PC-3 (cell line): ENCODE measurements at regions not wholly inside any gene's neighbourhood (a gene's known extent, or its start where the extent isn't known, plus 50 kb on each side); places are given as distances from the start of the nearest gene placed in this dataset.

Source experiments
- ATAC-seq: fragments of 200-7000 bp; cut with Tn5 transposase; 2 replicates; pipeline ENCODE4 v1.9.1; 2020; ENCODE audit warnings: mild to moderate bottlenecking, moderate library complexity
- BruUV-seq: library from RNA; stranded (reverse); fragments of 400-500 nt; replicated peaks from 2 replicates; lab custom pipeline; 2021; lab: Mats Ljungman, UMichigan
- CTCF ChIA-PET: fragments of 300-600 bp; sonication (Branson Sonifier 250); formaldehyde crosslinking; loops from one replicate; lab custom pipeline; 2022; ENCODE audit warnings: antibody characterized with exemption; lab: Charles Lee
- POLR2A ChIA-PET: fragments of 300-600 bp; sonication (Branson Sonifier 250); formaldehyde crosslinking; loops from one replicate; lab custom pipeline; 2022; ENCODE audit warnings: antibody characterized with exemption; ENCODE audit not compliant: unreplicated experiment; lab: Charles Lee
- DNase-seq: peaks from one replicate; pipeline ENCODE4 v3.0.0-alpha.2; 2015
- H2AFZ ChIP-seq: fragments of 300-600 bp; sonication (generic); 2 replicates; pipeline ENCODE4 v1.6.0; 2016; ENCODE audit warnings: antibody characterized with exemption, low read length
- H3F3A ChIP-seq: fragments of 300-600 bp; sonication (generic); one replicate; pipeline ENCODE4 v1.6.0; 2017; ENCODE audit warnings: antibody characterized with exemption, low read length, control low read depth, mild to moderate bottlenecking; ENCODE audit not compliant: unreplicated experiment
- H3K27ac ChIP-seq: fragments of 300-600 bp; sonication (generic); 2 replicates; pipeline ENCODE4 v1.5.1; 2016; ENCODE audit warnings: mild to moderate bottlenecking, low read length
- H3K27me3 ChIP-seq: fragments of 300-600 bp; sonication (generic); 2 replicates; pipeline ENCODE4 v1.6.1; 2016; ENCODE audit warnings: low read length, mixed read lengths
- H3K36me3 ChIP-seq: fragments of 300-600 bp; sonication (generic); 2 replicates; pipeline ENCODE4 v1.6.1; 2016; ENCODE audit warnings: low read depth, mixed run types, low read length, mixed read lengths
- H3K4me1 ChIP-seq: fragments of 300-600 bp; sonication (generic); 2 replicates; pipeline ENCODE4 v1.5.1; 2016; ENCODE audit warnings: low read length; ENCODE audit not compliant: insufficient read depth
- H3K4me2 ChIP-seq: fragments of 300-600 bp; sonication (generic); 2 replicates; pipeline ENCODE4 v1.6.0; 2016; ENCODE audit warnings: low read length
- H3K4me3 ChIP-seq: fragments of 300-600 bp; sonication (generic); 2 replicates; pipeline ENCODE4 v1.5.1; 2016; ENCODE audit warnings: mild to moderate bottlenecking, low read length, mixed read lengths
- H3K79me2 ChIP-seq: fragments of 300-600 bp; sonication (generic); 2 replicates; pipeline ENCODE4 v1.6.1; 2017; ENCODE audit warnings: low read length, mixed read lengths
- H3K9ac ChIP-seq: fragments of 300-600 bp; sonication (generic); 2 replicates; pipeline ENCODE4 v1.6.0; 2016; ENCODE audit warnings: mild to moderate bottlenecking, low read length
- H3K9me2 ChIP-seq: fragments of 300-600 bp; sonication (generic); replicated peaks from 2 replicates; pipeline ENCODE4 v1.6.1; 2016; ENCODE audit warnings: mixed run types, low read length, mixed read lengths
- H3K9me3 ChIP-seq: fragments of 300-600 bp; sonication (generic); 2 replicates; pipeline ENCODE4 v1.6.1; 2016; ENCODE audit warnings: low read length, mixed read lengths
- H4K20me1 ChIP-seq: fragments of 300-600 bp; sonication (generic); 2 replicates; pipeline ENCODE4 v1.6.1; 2016; ENCODE audit warnings: low read length, mixed read lengths
- EZH2 ChIP-seq: fragments of 300-600 bp; sonication (generic); IDR thresholded peaks from one replicate; pipeline ENCODE4 v1.6.1; 2017; ENCODE audit warnings: antibody characterized with exemption, mild to moderate bottlenecking, low read length; ENCODE audit not compliant: unreplicated experiment
- EZH2phosphoT487 ChIP-seq: fragments of 300-600 bp; sonication (generic); IDR thresholded peaks from 2 replicates; pipeline ENCODE4 v1.6.1; 2018; ENCODE audit warnings: mild to moderate bottlenecking, antibody characterized with exemption, low read length, borderline replicate concordance
- intact Hi-C: fragments of 100-400 bp; cut with micrococcal nuclease; formaldehyde crosslinking; loops from 2 replicates; pipeline ENCODE4 v1.9.0; 2023
- TF ChIP-seq, protein P1 (sequence below): fragments of 300-600 bp; sonication (generic); conservative IDR thresholded peaks from 2 replicates; pipeline ENCODE4 v1.5.1; 2017; ENCODE audit warnings: antibody characterized with exemption, low read depth, mild to moderate bottlenecking, low read length

DNA sequence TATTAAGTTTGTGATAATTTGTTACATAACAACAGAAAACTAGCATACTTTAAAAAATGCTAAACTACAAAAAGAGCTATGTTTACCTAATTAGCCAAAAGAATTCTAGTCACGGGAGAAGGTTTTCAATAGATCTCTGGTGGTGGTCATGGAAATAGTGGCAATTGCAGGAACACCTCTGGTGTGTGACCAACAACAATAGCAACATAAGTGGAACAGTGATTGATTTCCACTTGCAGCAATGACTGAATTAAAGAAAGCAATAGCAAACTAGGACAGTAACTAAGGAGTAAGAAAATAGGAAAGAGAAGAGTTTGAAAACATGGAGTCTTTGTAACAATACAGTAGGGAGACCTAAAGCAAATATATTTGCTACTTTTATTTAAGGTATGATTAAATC, 171.3 kb upstream of the ADGRL4 start:
- H3F3A ChIP-seq: no peaks in the 10 kb centered on the region
- H3K4me1 ChIP-seq: no peaks in the 10 kb centered on the region
- no peak for TF ChIP-seq EZH2phosphoT487
- TF ChIP-seq EZH2: no peak
- TF ChIP-seq, protein P1, sequence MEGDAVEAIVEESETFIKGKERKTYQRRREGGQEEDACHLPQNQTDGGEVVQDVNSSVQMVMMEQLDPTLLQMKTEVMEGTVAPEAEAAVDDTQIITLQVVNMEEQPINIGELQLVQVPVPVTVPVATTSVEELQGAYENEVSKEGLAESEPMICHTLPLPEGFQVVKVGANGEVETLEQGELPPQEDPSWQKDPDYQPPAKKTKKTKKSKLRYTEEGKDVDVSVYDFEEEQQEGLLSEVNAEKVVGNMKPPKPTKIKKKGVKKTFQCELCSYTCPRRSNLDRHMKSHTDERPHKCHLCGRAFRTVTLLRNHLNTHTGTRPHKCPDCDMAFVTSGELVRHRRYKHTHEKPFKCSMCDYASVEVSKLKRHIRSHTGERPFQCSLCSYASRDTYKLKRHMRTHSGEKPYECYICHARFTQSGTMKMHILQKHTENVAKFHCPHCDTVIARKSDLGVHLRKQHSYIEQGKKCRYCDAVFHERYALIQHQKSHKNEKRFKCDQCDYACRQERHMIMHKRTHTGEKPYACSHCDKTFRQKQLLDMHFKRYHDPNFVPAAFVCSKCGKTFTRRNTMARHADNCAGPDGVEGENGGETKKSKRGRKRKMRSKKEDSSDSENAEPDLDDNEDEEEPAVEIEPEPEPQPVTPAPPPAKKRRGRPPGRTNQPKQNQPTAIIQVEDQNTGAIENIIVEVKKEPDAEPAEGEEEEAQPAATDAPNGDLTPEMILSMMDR: no peak
- ChIA-PET CTCF (no interaction called here), POLR2A (no interaction called here)
- no peaks in the 10 kb centered on the region for H3K9me2 ChIP-seq
- intact Hi-C loops: no loop called here
- H3K27me3 ChIP-seq: no peaks in the 10 kb centered on the region
- DNase-seq: no peak
- no peaks in the 10 kb centered on the region for H3K79me2 ChIP-seq
- ATAC-seq: no peak
- H2AFZ ChIP-seq: no peak overlapping the region
- H3K9ac ChIP-seq: no peak overlapping the region
- no peaks in the 10 kb centered on the region for H3K36me3 ChIP-seq
- no peak overlapping the region for H3K27ac ChIP-seq
- H3K4me2 ChIP-seq: no peak overlapping the region
- BruUV-seq: no TSS peak
- H3K4me3 ChIP-seq: no peak overlapping the region
- no peaks in the 10 kb centered on the region for H3K9me3 ChIP-seq
- no peaks in the 10 kb centered on the region for H4K20me1 ChIP-seq

- DNase-seq (peak; percentile 74), ATAC-seq (peak; percentile 96)
- no peak overlapping the region for H3K4me3 ChIP-seq
- no peaks in the 10 kb centered on the region for H3K9me2 ChIP-seq
- no peak overlapping the region for H3K27ac ChIP-seq
- peak overlapping the region; percentile 37 for H3K4me2 ChIP-seq
- ChIA-PET CTCF (no interaction called here), POLR2A (interaction anchor here (0.5 kb wide), 1 partner anchor 85 kb away, joined by 4 read pairs; no protein-coding TSS in a partner anchor)
- H2AFZ ChIP-seq: no peak overlapping the region
- H3K27me3 ChIP-seq: no peaks in the 10 kb centered on the region
- no peak for TF ChIP-seq EZH2
- H3K79me2 ChIP-seq: no peaks in the 10 kb centered on the region
- H3K36me3 ChIP-seq: no peaks in the 10 kb centered on the region
- intact Hi-C loops: no loop called here
- no peak overlapping the region for H3K9ac ChIP-seq
- H3K4me1 ChIP-seq: peaks cover 14% of the 10 kb centered on the region
- BruUV-seq: no TSS peak
- H3K9me3 ChIP-seq: peaks cover 7% of the 10 kb centered on the region; the same call in 1 of the 2 replicates
- no peaks in the 10 kb centered on the region for H4K20me1 ChIP-seq
- no peaks in the 10 kb centered on the region for H3F3A ChIP-seq
Measured at GRCh38 chr1:79161077-79161476, 154.5 kb upstream of the ADGRL4 start.

DNA sequence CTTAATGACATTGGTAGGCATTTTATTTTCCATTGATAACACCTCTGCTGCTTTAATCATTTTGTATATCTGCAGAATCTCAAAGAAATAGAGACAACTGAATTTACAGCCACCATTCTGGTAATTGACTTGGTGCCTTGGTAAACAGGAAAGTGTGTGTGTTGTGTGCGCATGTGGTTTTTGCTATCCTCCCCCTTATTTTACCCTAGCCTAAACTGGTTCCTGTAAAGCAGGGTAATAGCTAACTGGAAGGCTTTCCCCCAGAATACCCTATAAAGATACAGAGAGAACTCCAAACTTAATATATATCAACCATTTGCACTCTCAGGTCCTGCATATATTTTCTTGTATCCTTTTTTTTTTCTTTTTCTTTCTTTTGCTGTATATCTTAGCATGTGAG, 149.5 kb upstream of the ADGRL4 start:
- H3K9ac ChIP-seq: no peak overlapping the region
- no peak overlapping the region for H3K4me3 ChIP-seq
- no peak overlapping the region for H3K27ac ChIP-seq
- no peaks in the 10 kb centered on the region for H3K79me2 ChIP-seq
- H2AFZ ChIP-seq: no peak overlapping the region
- TF ChIP-seq EZH2 (no peak), EZH2phosphoT487 (no peak)
- TF ChIP-seq, protein P1: no peak
- H3K9me3 ChIP-seq: no peaks in the 10 kb centered on the region
- H3K4me1 ChIP-seq: peaks cover 19% of the 10 kb centered on the region
- no peaks in the 10 kb centered on the region for H4K20me1 ChIP-seq
- H3K27me3 ChIP-seq: no peaks in the 10 kb centered on the region
- ATAC-seq (no peak), DNase-seq (no peak)
- intact Hi-C loops: no loop called here
- no peaks in the 10 kb centered on the region for H3K9me2 ChIP-seq
- H3K4me2 ChIP-seq: no peak overlapping the region
- CTCF ChIA-PET: no interaction called here
- no TSS peak for BruUV-seq
- no peaks in the 10 kb centered on the region for H3F3A ChIP-seq
- H3K36me3 ChIP-seq: no peaks in the 10 kb centered on the region
- POLR2A ChIA-PET: no interaction called here
